H9 (cell line): ENCODE measurements at regions not wholly inside any gene's neighbourhood (a gene's known extent, or its start where the extent isn't known, plus 50 kb on each side); places are given as distances from the start of the nearest gene placed in this dataset.
"Not testable (repeated sequence)": the region's sequence is repeated elsewhere in the genome, so short reads cannot be mapped to it uniquely, and the experiment has no call there.

ENCODE experiments used
- DNase-seq: peaks from one replicate; pipeline ENCODE4 v3.0.0-alpha.2; 2017
- H2AFZ ChIP-seq: one replicate; pipeline ENCODE4 v1.6.1; 2013; ENCODE audit warnings: mild to moderate bottlenecking, low read length, control low read depth, moderate library complexity
- H2AK5ac ChIP-seq: 2 replicates; pipeline ENCODE4 v1.6.1; 2013; ENCODE audit warnings: low read length, control low read depth, mixed read lengths; ENCODE audit not compliant: insufficient read length
- H2BK120ac ChIP-seq: one replicate; pipeline ENCODE4 v1.6.1; 2013; ENCODE audit warnings: low read depth, mild to moderate bottlenecking, low read length, control low read depth, inconsistent platforms; ENCODE audit not compliant: poor library complexity, severe bottlenecking
- H2BK12ac ChIP-seq: 2 replicates; pipeline ENCODE4 v1.6.1; 2013; ENCODE audit warnings: low read length, control low read depth, mixed read lengths, low read depth; ENCODE audit not compliant: insufficient read length
- H2BK15ac ChIP-seq: 2 replicates; pipeline ENCODE4 v1.6.1; 2013; ENCODE audit warnings: low read depth, low read length, control low read depth
- H2BK20ac ChIP-seq: one replicate; pipeline ENCODE4 v1.6.1; 2013; ENCODE audit warnings: low read depth, mild to moderate bottlenecking, low read length, control low read depth, inconsistent platforms; ENCODE audit not compliant: poor library complexity, severe bottlenecking
- H2BK5ac ChIP-seq: 2 replicates; pipeline ENCODE4 v1.6.1; 2013; ENCODE audit warnings: low read length, control low read depth, mixed read lengths; ENCODE audit not compliant: insufficient read length
- H3K14ac ChIP-seq: 2 replicates; pipeline ENCODE4 v1.6.1; 2013; ENCODE audit warnings: low read length, control low read depth; ENCODE audit not compliant: insufficient read depth
- H3K18ac ChIP-seq: 2 replicates; pipeline ENCODE4 v1.6.1; 2013; ENCODE audit warnings: low read depth, mild to moderate bottlenecking, mixed read lengths, low read length, control low read depth; ENCODE audit not compliant: insufficient read length
- H3K23ac ChIP-seq: 2 replicates; pipeline ENCODE4 v1.6.1; 2013; ENCODE audit warnings: low read length, control low read depth, mixed read lengths, low read depth; ENCODE audit not compliant: insufficient read length
- H3K23me2 ChIP-seq: 2 replicates; pipeline ENCODE4 v1.6.1; 2013; ENCODE audit warnings: low read depth, mild to moderate bottlenecking, mixed read lengths, low read length, control low read depth; ENCODE audit not compliant: insufficient read length, poor library complexity, severe bottlenecking
- H3K27ac ChIP-seq: 2 replicates; pipeline ENCODE4 v1.5.1; 2013; ENCODE audit warnings: low read length, control low read depth, mixed read lengths, low read depth; ENCODE audit not compliant: insufficient read length
- H3K27me3 ChIP-seq: 2 replicates; pipeline ENCODE4 v1.6.1; 2013; ENCODE audit warnings: low read length, control low read depth, inconsistent platforms; ENCODE audit not compliant: insufficient read depth
- H3K4ac ChIP-seq: 2 replicates; pipeline ENCODE4 v1.6.1; 2013; ENCODE audit warnings: low read depth, mild to moderate bottlenecking, control low read depth, inconsistent platforms, low read length, moderate library complexity
- H3K4me1 ChIP-seq: 2 replicates; pipeline ENCODE4 v1.6.1; 2013; ENCODE audit warnings: low read length, control low read depth, inconsistent platforms; ENCODE audit not compliant: insufficient read depth
- H3K4me2 ChIP-seq: 2 replicates; pipeline ENCODE4 v1.6.1; 2013; ENCODE audit warnings: low read length, control low read depth, mixed read lengths; ENCODE audit not compliant: insufficient read length, insufficient read depth
- H3K56ac ChIP-seq: 2 replicates; pipeline ENCODE4 v1.6.1; 2013; ENCODE audit warnings: low read depth, mild to moderate bottlenecking, mixed read lengths, low read length, control low read depth; ENCODE audit not compliant: insufficient read length
- H3K79me1 ChIP-seq: 2 replicates; pipeline ENCODE4 v1.6.1; 2013; ENCODE audit warnings: low read depth, mild to moderate bottlenecking, moderate library complexity, low read length, control low read depth, inconsistent platforms; ENCODE audit not compliant: insufficient read depth, poor library complexity, severe bottlenecking
- H3K79me2 ChIP-seq: 2 replicates; pipeline ENCODE4 v1.6.1; 2013; ENCODE audit warnings: low read length, control low read depth, inconsistent platforms; ENCODE audit not compliant: insufficient read depth
- H3K9ac ChIP-seq: 2 replicates; pipeline ENCODE4 v1.6.1; 2013; ENCODE audit warnings: low read length, control low read depth, mixed read lengths; ENCODE audit not compliant: insufficient read length; ENCODE audit errors: extremely low read depth
- H3K9me3 ChIP-seq: one replicate; pipeline ENCODE4 v1.6.1; 2013; ENCODE audit warnings: low read depth, low read length, inconsistent platforms; ENCODE audit not compliant: control insufficient read depth
- H3T11ph ChIP-seq: one replicate; pipeline ENCODE4 v1.6.1; 2013; ENCODE audit warnings: mild to moderate bottlenecking, low read length, control low read depth, inconsistent platforms
- H4K20me1 ChIP-seq: one replicate; pipeline ENCODE4 v1.6.1; 2013; ENCODE audit not compliant: control insufficient read depth, insufficient read length, insufficient read depth
- H4K5ac ChIP-seq: 2 replicates; pipeline ENCODE4 v1.6.1; 2013; ENCODE audit warnings: low read depth, mild to moderate bottlenecking, mixed read lengths, low read length, control low read depth; ENCODE audit not compliant: insufficient read length
- H4K8ac ChIP-seq: replicated peaks from 2 replicates; pipeline ENCODE4 v1.6.1; 2013; ENCODE audit warnings: low read length, control low read depth, mixed read lengths, low read depth; ENCODE audit not compliant: insufficient read length
- H4K91ac ChIP-seq: 2 replicates; pipeline ENCODE4 v1.6.1; 2013; ENCODE audit warnings: low read depth, mild to moderate bottlenecking, moderate library complexity, mixed read lengths, low read length, control low read depth; ENCODE audit not compliant: insufficient read length
- H3K27ac Mint-ChIP-seq, 3 experiments: 2 replicates in 2 of 3; 3 replicates in 1 of 3; pipeline ENCODE4 v1.8.0; 2020 to 2021; ENCODE audit warnings: mixed read lengths in 3 of 3, mild to moderate bottlenecking in 1 of 3, moderate library complexity in 1 of 3
- H3K27me3 Mint-ChIP-seq: 2 replicates; pipeline ENCODE4 v1.8.0; 2021; ENCODE audit warnings: low read depth, mild to moderate bottlenecking, moderate library complexity, mixed read lengths
- H3K36me3 Mint-ChIP-seq, 3 experiments: 2 replicates in 2 of 3; 3 replicates in 1 of 3; pipeline ENCODE4 v1.8.0; 2020 to 2021; ENCODE audit warnings: low read depth in 3 of 3, mixed read lengths in 3 of 3; ENCODE audit not compliant: insufficient read depth in 1 of 3
- H3K4me1 Mint-ChIP-seq, 2 experiments: 2 replicates each; pipeline ENCODE4 v1.8.0; 2020; ENCODE audit warnings: mixed read lengths in 2 of 2
- H3K4me3 Mint-ChIP-seq, 2 experiments: 2 replicates in 1 of 2; 3 replicates in 1 of 2; pipeline ENCODE4 v1.8.0; 2020 to 2021; ENCODE audit warnings: mild to moderate bottlenecking in 2 of 2, mixed read lengths in 2 of 2, moderate library complexity in 1 of 2
- H3K9me3 Mint-ChIP-seq, 2 experiments: 2 replicates in 1 of 2; 3 replicates in 1 of 2; pipeline ENCODE4 v1.8.0; 2020; ENCODE audit warnings: mild to moderate bottlenecking in 2 of 2, mixed read lengths in 2 of 2, moderate library complexity in 1 of 2
- CTCF ChIP-seq: fragments of 200-600 bp; sonication (generic); conservative IDR thresholded peaks from 3 replicates; pipeline ENCODE4 v1.8.0; 2021; ENCODE audit warnings: antibody characterized with exemption, mild to moderate bottlenecking
- WGBS: extraction: QIAGEN DNeasy Blood & Tissue Kit; methylation state at CpG from one replicate; pipeline ENCODE4 v1.1.7; 2013; ENCODE audit warnings: missing lambda C conversion rate, low lambda C conversion rate, mixed read lengths; ENCODE audit not compliant: insufficient read length; ENCODE audit errors: extremely low coverage; 5-methylcytosine and 5-hydroxymethylcytosine counted together

DNA sequence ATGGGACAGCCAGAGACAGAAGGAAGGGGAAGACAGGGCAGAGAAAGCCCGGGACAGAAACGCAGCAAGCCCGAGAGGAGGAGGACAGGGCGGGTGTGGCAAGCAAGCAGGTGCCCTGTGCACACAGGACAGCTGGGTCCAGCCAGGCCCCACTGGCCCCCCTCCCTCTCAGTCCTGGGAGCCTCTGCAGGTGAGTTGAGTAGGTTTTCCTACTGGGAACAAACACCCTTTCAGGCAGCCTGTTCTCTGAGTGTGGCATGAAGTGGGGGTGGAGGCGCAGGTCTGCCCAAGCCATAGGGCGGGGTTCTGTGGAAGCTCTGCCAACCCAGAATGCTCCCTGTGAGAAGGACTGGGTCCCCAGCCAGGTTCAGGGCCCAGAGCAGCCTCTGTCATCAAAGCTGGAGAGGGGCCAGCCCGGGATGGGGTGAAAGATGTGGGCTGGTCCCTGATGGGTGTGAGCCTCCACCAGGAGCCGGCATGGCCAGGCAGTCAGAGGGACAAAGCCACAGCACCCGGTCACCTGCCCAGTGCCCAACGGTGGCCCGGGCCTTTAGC lies 129.4 kb downstream of the TFCP2L1 start:
- no peak overlapping the region for H3K18ac ChIP-seq
- Mint-ChIP-seq H3K27me3 (peaks cover 10% of the 10 kb centered on the region), H3K4me3 (no peak overlapping the region), H3K4me1 (no peaks in the 10 kb centered on the region), H3K27ac (no peak overlapping the region), H3K36me3 (peaks cover 6 to 13% (median 8%) of the 10 kb centered on the region in 3 experiments; a peak in 4 of 7 replicates), H3K9me3 (peaks cover 27 to 28% of the 10 kb centered on the region in 2 experiments)
- H3K4ac ChIP-seq = no peak overlapping the region
- H3K14ac ChIP-seq = 0 out of 2 replicates have a peak overlapping the region, but pooled peaks have one; percentile 2
- no peak overlapping the region for H2BK20ac ChIP-seq
- no peak for DNase-seq
- no peak overlapping the region for H3K27ac ChIP-seq
- no peak overlapping the region for H3K56ac ChIP-seq
- H3K23me2 ChIP-seq = no peaks in the 10 kb centered on the region
- no peak overlapping the region for H3K4me2 ChIP-seq
- H2AK5ac ChIP-seq = no peak overlapping the region
- H3K4me1 ChIP-seq = no peaks in the 10 kb centered on the region
- no peak overlapping the region for H2BK120ac ChIP-seq
- no peak overlapping the region for H4K5ac ChIP-seq
- no peak overlapping the region for H2AFZ ChIP-seq
- no peak overlapping the region for H2BK12ac ChIP-seq
- no peak overlapping the region for H4K8ac ChIP-seq
- H3K23ac ChIP-seq = no peak overlapping the region
- no peaks in the 10 kb centered on the region for H3K79me2 ChIP-seq
- no CpG with 5 or more reads among the region's 11 CpGs for WGBS
- H2BK15ac ChIP-seq = no peak overlapping the region
- no peak overlapping the region for H3T11ph ChIP-seq
- no peak overlapping the region for H2BK5ac ChIP-seq
- TF ChIP-seq CTCF = no peak
- H3K27me3 ChIP-seq = no peaks in the 10 kb centered on the region
- no peaks in the 10 kb centered on the region for H4K20me1 ChIP-seq
- no peak overlapping the region for H4K91ac ChIP-seq
- peaks cover 12% of the 10 kb centered on the region for H3K9me3 ChIP-seq
- H3K9ac ChIP-seq = no peak overlapping the region
- H3K79me1 ChIP-seq = no peaks in the 10 kb centered on the region

DNA sequence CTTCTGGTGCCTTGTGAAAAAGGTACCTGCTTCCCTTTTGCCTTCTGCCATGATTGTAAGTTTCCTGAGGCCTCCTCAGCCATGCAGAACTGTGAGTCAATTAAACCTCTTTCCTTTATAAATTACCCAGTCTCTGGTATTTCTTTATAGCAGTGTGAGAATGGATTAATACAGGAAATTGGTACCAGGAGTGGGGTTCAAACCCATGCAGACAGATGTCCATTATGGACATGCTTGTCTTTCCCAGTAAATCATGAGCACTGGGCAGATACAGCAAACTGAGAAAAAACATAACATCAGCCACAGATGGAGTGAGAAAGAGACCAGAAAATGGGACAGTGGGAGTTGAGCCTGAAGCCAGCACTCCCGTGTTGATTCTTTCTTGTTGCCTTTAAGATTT lies 127.5 kb downstream of the TFCP2L1 start:
- H2BK12ac ChIP-seq = not testable (repeated sequence)
- no CpG with 5 or more reads among the region's 1 CpG for WGBS

More for the DNA sequence above, 127.5 kb downstream of the TFCP2L1 start:
- not testable (repeated sequence) for H4K8ac ChIP-seq, H4K5ac ChIP-seq, H2AK5ac ChIP-seq, H3K4me2 ChIP-seq, H2BK120ac ChIP-seq, H2BK5ac ChIP-seq, H2BK15ac ChIP-seq, H3K4ac ChIP-seq, H3K9ac ChIP-seq, H3K27me3 ChIP-seq, H3K14ac ChIP-seq, H3T11ph ChIP-seq, DNase-seq, H3K4me1 ChIP-seq, H4K91ac ChIP-seq, H3K4me3 Mint-ChIP-seq, H3K23me2 ChIP-seq, H2AFZ ChIP-seq, H3K18ac ChIP-seq, H3K23ac ChIP-seq, H4K20me1 ChIP-seq, H3K56ac ChIP-seq, H3K27ac Mint-ChIP-seq, H3K79me1 ChIP-seq, H2BK20ac ChIP-seq, H3K4me1 Mint-ChIP-seq, H3K27ac ChIP-seq, H3K79me2 ChIP-seq
- Mint-ChIP-seq H3K9me3 (peaks cover 30 to 34% of the 10 kb centered on the region in 2 experiments), H3K27me3 (peaks cover 13% of the 10 kb centered on the region), H3K36me3 (peaks cover 6 to 13% (median 8%) of the 10 kb centered on the region in 3 experiments; a peak in 4 of 7 replicates)
- peaks cover 12% of the 10 kb centered on the region for H3K9me3 ChIP-seq
